SK-N-SH treated with all-trans-retinoic acid at 6 μM for 48 hours (cell line): ENCODE measurements at regions not wholly inside any gene's neighbourhood (a gene's known extent, or its start where the extent isn't known, plus 50 kb on each side); places are given as distances from the start of the nearest gene placed in this dataset.

Source experiments
- ATAC-seq: fragments of 200-7000 bp; cut with Tn5 transposase; 3 replicates; pipeline ENCODE4 v1.9.1; 2020; ENCODE audit warnings: mild to moderate bottlenecking, moderate library complexity
- ARNTL ChIP-seq: fragments of 450-650 bp; formaldehyde crosslinking; IDR thresholded peaks from 2 replicates; pipeline ENCODE4 v1.5.0; 2020; ENCODE audit warnings: low read depth, mild to moderate bottlenecking, moderate library complexity, borderline replicate concordance
- BACH2 ChIP-seq: fragments of 250-450 bp; sonication (Bioruptor Pico); IDR thresholded peaks from 2 replicates; pipeline ENCODE4 v1.9.0; 2021; ENCODE audit warnings: mild to moderate bottlenecking, borderline replicate concordance
- CREB5 ChIP-seq: fragments of 250-450 bp; sonication (Bioruptor Pico); IDR thresholded peaks from 2 replicates; pipeline ENCODE4 v1.5.1; 2020; ENCODE audit warnings: low read depth, mild to moderate bottlenecking, moderate library complexity
- CSDC2 ChIP-seq: fragments of 250-450 bp; sonication (Bioruptor Pico); IDR thresholded peaks from 2 replicates; pipeline ENCODE4 v1.5.0; 2020; ENCODE audit warnings: mild to moderate bottlenecking, moderate library complexity
- CSRNP3 ChIP-seq: fragments of 250-450 bp; sonication (Bioruptor Pico); IDR thresholded peaks from 2 replicates; pipeline ENCODE4 v1.5.1; 2021; ENCODE audit warnings: mild to moderate bottlenecking, moderate library complexity
- ESRRG ChIP-seq: fragments of 250-450 bp; sonication (Bioruptor Pico); IDR thresholded peaks from 2 replicates; pipeline ENCODE4 v1.6.1; 2021; ENCODE audit warnings: mild to moderate bottlenecking
- ISL1 ChIP-seq: fragments of 250-450 bp; sonication (Bioruptor Pico); IDR thresholded peaks from 2 replicates; pipeline ENCODE4 v2.1.2; 2022; ENCODE audit warnings: mild to moderate bottlenecking, moderate library complexity
- OSR1 ChIP-seq: fragments of 250-450 bp; sonication (Bioruptor Pico); IDR thresholded peaks from 2 replicates; pipeline ENCODE4 v1.8.0; 2022; ENCODE audit warnings: moderate library complexity, mild to moderate bottlenecking, inconsistent platforms
- PATZ1 ChIP-seq: fragments of 250-450 bp; sonication (Bioruptor Pico); IDR thresholded peaks from 2 replicates; pipeline ENCODE4 v1.8.0; 2020; ENCODE audit warnings: mild to moderate bottlenecking, moderate library complexity, borderline replicate concordance
- POU6F1 ChIP-seq: fragments of 250-450 bp; sonication (Bioruptor Pico); IDR thresholded peaks from 2 replicates; pipeline ENCODE4 v1.8.0; 2021; ENCODE audit warnings: low read depth, mild to moderate bottlenecking, moderate library complexity, borderline replicate concordance
- RARB ChIP-seq: fragments of 250-450 bp; sonication (Bioruptor Pico); IDR thresholded peaks from 2 replicates; pipeline ENCODE4 v1.8.0; 2021; ENCODE audit warnings: mild to moderate bottlenecking, moderate library complexity
- SNAI2 ChIP-seq: fragments of 250-450 bp; sonication (Bioruptor Pico); IDR thresholded peaks from 2 replicates; pipeline ENCODE4 v1.5.0; 2020; ENCODE audit warnings: mild to moderate bottlenecking, moderate library complexity
- TOX ChIP-seq: fragments of 250-450 bp; sonication (Bioruptor Pico); IDR thresholded peaks from 2 replicates; pipeline ENCODE4 v1.8.0; 2021; ENCODE audit warnings: mild to moderate bottlenecking, moderate library complexity, borderline replicate concordance
- TSHZ2 ChIP-seq: fragments of 250-450 bp; sonication (Bioruptor Pico); IDR thresholded peaks from 2 replicates; pipeline ENCODE4 v1.5.0; 2020; ENCODE audit warnings: mild to moderate bottlenecking, moderate library complexity
- ZFP3 ChIP-seq: fragments of 250-450 bp; sonication (Bioruptor Pico); IDR thresholded peaks from 2 replicates; pipeline ENCODE4 v1.5.0; 2020; ENCODE audit warnings: mild to moderate bottlenecking, moderate library complexity
- ZNF565 ChIP-seq: fragments of 450-650 bp; formaldehyde crosslinking; conservative IDR thresholded peaks from 2 replicates; pipeline ENCODE4 v1.5.0; 2020; ENCODE audit warnings: low read depth, mild to moderate bottlenecking, moderate library complexity
- ZNF70 ChIP-seq: fragments of 450-650 bp; formaldehyde crosslinking; IDR thresholded peaks from 2 replicates; pipeline ENCODE4 v1.5.0; 2020; ENCODE audit warnings: mild to moderate bottlenecking, moderate library complexity
- ZNF8 ChIP-seq: fragments of 450-650 bp; formaldehyde crosslinking; IDR thresholded peaks from 2 replicates; pipeline ENCODE4 v1.5.0; 2020; ENCODE audit warnings: mild to moderate bottlenecking, moderate library complexity

GRCh38 chr12:59014885-59015284, 94.6 kb upstream of the LRIG3 start (continued):
- TF ChIP-seq TSHZ2 (CRISPR knock-in tag) (no peak), ZNF70 (no peak), CSRNP3 (CRISPR knock-in tag) (no peak), OSR1 (CRISPR knock-in tag) (no peak), ZFP3 (CRISPR knock-in tag) (no peak)

GRCh38 chr12:59010941-59011340, 90.6 kb upstream of the LRIG3 start:
- ATAC-seq, result no peak
- no peak for TF ChIP-seq BACH2
- TF ChIP-seq POU6F1, result no peak
- TF ChIP-seq ZNF565, result no peak
- no peak for TF ChIP-seq ARNTL
- no peak for TF ChIP-seq CREB5 (CRISPR knock-in tag)
- TF ChIP-seq ESRRG (CRISPR knock-in tag), result no peak
- TF ChIP-seq CSDC2 (CRISPR knock-in tag), result no peak
- TF ChIP-seq SNAI2 (CRISPR knock-in tag), result no peak
- TF ChIP-seq RARB (CRISPR knock-in tag), result no peak
- TF ChIP-seq TOX, result no peak
- no peak for TF ChIP-seq ISL1 (CRISPR knock-in tag)
- no peak for TF ChIP-seq TSHZ2 (CRISPR knock-in tag)
- no peak for TF ChIP-seq PATZ1 (CRISPR knock-in tag)
- no peak for TF ChIP-seq ZNF70
- no peak for TF ChIP-seq ZNF8 (CRISPR knock-in tag)
- TF ChIP-seq CSRNP3 (CRISPR knock-in tag), result no peak
